ENCODE measurements at regions not wholly inside any gene's neighbourhood (a gene's known extent, or its start where the extent isn't known, plus 50 kb on each side); places are given as distances from the start of the nearest gene placed in this dataset.

- no peak for TF ChIP-seq CTCF (IDR thresholded peaks at IDR 0.05; ENCODE audit: insufficient read depth, low read depth, low read length, missing control alignments)
- no peak for DNase-seq (ENCODE audit: low read depth)
- no peak overlapping the region for H3K4me3 ChIP-seq (ENCODE audit: low read length)
Measured at GRCh38 chr1:221157026-221157761, 278.0 kb downstream of the HLX start.

GRCh38 chr1:221159608-221160007 lies 280.4 kb downstream of the HLX start:
- no peak for DNase-seq (ENCODE audit: low read depth)
- no peak overlapping the region for H3K4me3 ChIP-seq (ENCODE audit: low read length)
- TF ChIP-seq CTCF (IDR thresholded peaks at IDR 0.05; ENCODE audit: insufficient read depth, low read depth, low read length, missing control alignments): no peak

GRCh38 chr1:221161571-221162041 lies 282.4 kb downstream of the HLX start:
- DNase-seq (ENCODE audit: low read depth): no peak
- no peak for TF ChIP-seq CTCF (IDR thresholded peaks at IDR 0.05; ENCODE audit: insufficient read depth, low read depth, low read length, missing control alignments)
- no peak overlapping the region for H3K4me3 ChIP-seq (ENCODE audit: low read length)

- DNase-seq (ENCODE audit: low read depth): no peak
- TF ChIP-seq CTCF (IDR thresholded peaks at IDR 0.05; ENCODE audit: insufficient read depth, low read depth, low read length, missing control alignments): no peak
- no peak overlapping the region for H3K4me3 ChIP-seq (ENCODE audit: low read length)
Measured at GRCh38 chr1:221162352-221162751, 283.1 kb downstream of the HLX start.

- TF ChIP-seq CTCF (IDR thresholded peaks at IDR 0.05; ENCODE audit: insufficient read depth, low read depth, low read length, missing control alignments): no peak
- H3K4me3 ChIP-seq (ENCODE audit: low read length): no peak overlapping the region
- DNase-seq (ENCODE audit: low read depth): no peak
Measured at GRCh38 chr1:221162939-221163338, 283.7 kb downstream of the HLX start.

GRCh38 chr1:221164029-221164428 lies 284.8 kb downstream of the HLX start:
- no peak for DNase-seq (ENCODE audit: low read depth)
- H3K4me3 ChIP-seq (ENCODE audit: low read length): no peak overlapping the region
- TF ChIP-seq CTCF (IDR thresholded peaks at IDR 0.05; ENCODE audit: insufficient read depth, low read depth, low read length, missing control alignments): no peak
